MG63 (cell line): ENCODE measurements at regions not wholly inside any gene's neighbourhood (a gene's known extent, or its start where the extent isn't known, plus 50 kb on each side); places are given as distances from the start of the nearest gene placed in this dataset.

Source experiments
- DNase-seq: peaks from one replicate; pipeline ENCODE4 v3.0.0-alpha.2; 2020
- H3K27me3 ChIP-seq: fragments of 250-450 bp; sonication (Bioruptor Pico); 2 replicates; pipeline ENCODE4 v1.5.1; 2020; ENCODE audit warnings: mild to moderate bottlenecking, moderate library complexity
- H3K36me3 ChIP-seq: fragments of 250-450 bp; sonication (Bioruptor Pico); 2 replicates; pipeline ENCODE4 v1.5.1; 2020; ENCODE audit warnings: mild to moderate bottlenecking, moderate library complexity
- H3K4me3 ChIP-seq: fragments of 250-450 bp; sonication (Bioruptor Pico); 2 replicates; pipeline ENCODE4 v1.5.1; 2020; ENCODE audit warnings: mild to moderate bottlenecking, moderate library complexity
- H3K9me3 ChIP-seq: fragments of 250-450 bp; sonication (Bioruptor Pico); 2 replicates; pipeline ENCODE4 v1.5.1; 2020; ENCODE audit warnings: mild to moderate bottlenecking, moderate library complexity

DNA sequence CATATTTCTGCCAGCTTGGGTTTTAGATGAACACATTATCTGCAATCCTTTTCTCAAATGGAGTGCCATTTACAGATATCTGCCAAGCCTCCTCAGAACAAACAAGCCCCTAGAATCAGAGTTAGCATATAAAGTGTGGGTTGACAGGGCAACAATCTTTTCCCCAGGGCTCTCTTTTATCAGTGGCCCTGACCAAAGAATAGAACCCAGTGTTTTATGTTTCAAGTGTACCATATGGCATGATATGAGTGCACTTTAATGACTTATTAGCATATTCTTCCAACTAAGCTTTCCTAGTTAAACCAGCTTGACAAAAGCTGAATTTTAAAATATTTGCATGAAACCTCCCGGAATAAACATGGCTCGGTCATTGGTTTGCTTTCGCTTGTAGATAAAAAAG, 57.3 kb downstream of the EVX1 start:
- Histone ChIP-seq H3K9me3 (no peaks in the 10 kb centered on the region), H3K27me3 (no peaks in the 10 kb centered on the region), H3K36me3 (no peaks in the 10 kb centered on the region), H3K4me3 (no peak overlapping the region)
- no peak for DNase-seq

DNA sequence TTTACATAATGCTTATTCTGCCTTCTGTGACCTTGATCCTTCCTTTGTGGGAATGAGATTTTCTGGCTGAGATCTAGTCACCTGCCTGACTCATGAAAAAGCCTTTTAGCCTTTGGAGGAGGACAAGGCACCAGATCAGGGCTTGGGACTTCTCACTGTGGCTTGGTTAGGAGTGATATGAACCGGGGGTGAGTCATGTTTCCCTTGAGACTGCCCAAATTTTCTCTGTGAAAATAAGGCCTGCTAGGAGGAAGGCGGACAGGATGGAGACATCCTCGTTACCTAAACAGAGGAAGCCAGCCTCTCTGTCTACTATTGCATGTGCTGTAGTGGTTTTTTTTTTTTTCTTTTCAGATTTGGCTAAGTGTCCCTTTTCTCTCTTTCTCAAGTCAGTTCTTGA, 57.8 kb downstream of the EVX1 start:
- Histone ChIP-seq H3K36me3 (no peaks in the 10 kb centered on the region), H3K9me3 (no peaks in the 10 kb centered on the region), H3K27me3 (no peaks in the 10 kb centered on the region), H3K4me3 (no peak overlapping the region)
- DNase-seq, result no peak

DNA sequence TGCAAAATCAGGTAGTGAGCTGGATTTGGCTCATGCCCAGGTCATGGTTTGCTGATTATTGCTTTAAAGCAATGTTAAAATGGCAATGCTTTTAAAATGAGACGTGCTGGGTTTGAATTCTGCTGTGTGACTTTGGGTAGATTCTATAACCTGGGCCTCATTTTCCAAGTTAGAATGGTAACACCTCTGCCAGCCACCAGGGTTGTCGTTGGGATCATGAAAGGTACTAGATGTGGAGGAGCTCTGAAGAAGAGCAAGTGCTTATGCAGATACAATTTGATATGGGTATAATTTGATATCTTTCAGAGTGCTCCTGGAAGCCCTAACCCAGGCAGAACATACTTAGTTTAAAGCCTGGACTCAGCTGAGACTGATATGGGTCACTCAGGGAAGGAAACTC, 60.0 kb downstream of the EVX1 start:
- H3K27me3 ChIP-seq, result no peaks in the 10 kb centered on the region
- no peaks in the 10 kb centered on the region for H3K36me3 ChIP-seq
- no peaks in the 10 kb centered on the region for H3K9me3 ChIP-seq
- no peak overlapping the region for H3K4me3 ChIP-seq
- no peak for DNase-seq

DNA sequence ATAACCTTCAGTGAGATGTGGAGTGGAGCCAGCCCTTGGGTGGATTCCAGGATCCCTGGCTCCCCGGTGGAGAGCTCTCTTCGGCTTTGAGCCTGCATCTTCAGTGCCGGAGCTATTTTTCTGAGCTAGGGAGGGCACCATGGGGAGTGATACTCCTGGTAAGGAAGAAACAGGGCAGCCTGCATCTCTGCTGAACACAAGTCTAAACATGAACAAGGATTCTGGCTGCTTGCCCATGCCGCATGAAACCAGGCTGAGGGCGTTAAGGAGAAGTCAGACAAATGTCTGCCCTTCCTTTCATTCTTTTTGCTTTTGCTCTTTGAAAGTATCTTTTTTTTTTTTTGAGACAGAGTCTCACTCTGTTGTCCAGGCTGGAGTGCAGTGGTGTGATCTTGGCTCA, 60.4 kb downstream of the EVX1 start:
- Histone ChIP-seq H3K9me3 (no peaks in the 10 kb centered on the region), H3K4me3 (no peak overlapping the region), H3K27me3 (no peaks in the 10 kb centered on the region), H3K36me3 (no peaks in the 10 kb centered on the region)
- DNase-seq, result no peak

DNA sequence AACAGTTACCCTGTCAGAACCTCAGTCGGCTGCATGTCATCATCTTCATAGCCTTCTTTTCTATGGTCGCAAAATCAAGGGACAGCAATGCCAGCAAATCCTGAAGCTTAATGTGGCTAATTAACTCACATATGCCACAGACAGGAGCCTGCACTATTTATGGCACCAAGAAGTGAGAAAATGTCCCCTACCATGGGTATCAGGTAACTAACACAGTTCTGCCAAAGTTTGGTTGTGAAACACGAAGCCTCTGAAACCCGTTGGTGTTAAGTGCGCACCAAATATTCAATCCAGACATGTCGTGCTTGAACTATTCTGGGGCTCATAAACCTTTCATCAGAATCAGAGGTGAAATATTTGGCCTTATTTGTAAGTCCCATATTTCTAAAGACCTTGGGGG, 63.3 kb downstream of the EVX1 start:
- no peaks in the 10 kb centered on the region for H3K36me3 ChIP-seq
- H3K9me3 ChIP-seq, result no peaks in the 10 kb centered on the region
- H3K4me3 ChIP-seq, result no peak overlapping the region
- DNase-seq, result no peak
- H3K27me3 ChIP-seq, result no peaks in the 10 kb centered on the region

GRCh38 chr7:27312820-27313219, 70.2 kb downstream of the EVX1 start:
- no peak overlapping the region for H3K4me3 ChIP-seq
- H3K27me3 ChIP-seq, result no peaks in the 10 kb centered on the region; the same call in 1 of the 2 replicates
- no peak for DNase-seq
- no peaks in the 10 kb centered on the region for H3K9me3 ChIP-seq
- no peaks in the 10 kb centered on the region for H3K36me3 ChIP-seq

DNA sequence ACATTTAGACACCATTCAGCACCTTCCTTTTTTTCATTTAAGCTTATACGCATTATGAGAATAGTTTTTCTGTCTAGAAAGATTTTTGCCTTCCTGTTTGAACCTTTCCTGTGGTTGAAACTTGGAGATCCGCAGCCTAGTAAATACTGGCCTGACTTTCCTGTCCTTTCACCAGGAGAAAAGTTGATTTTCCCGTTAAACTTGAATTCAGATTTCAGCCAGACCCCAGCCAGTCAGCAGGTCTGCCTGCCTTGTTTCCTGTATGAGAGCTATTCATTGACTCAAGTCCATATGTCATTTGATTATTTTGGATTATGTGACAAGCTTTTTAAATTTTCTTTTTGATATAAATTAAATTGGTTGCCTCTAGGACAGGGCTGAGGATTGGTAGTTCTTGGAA, 71.5 kb downstream of the EVX1 start:
- Histone ChIP-seq H3K4me3 (no peak overlapping the region), H3K36me3 (no peaks in the 10 kb centered on the region), H3K9me3 (no peaks in the 10 kb centered on the region), H3K27me3 (no peaks in the 10 kb centered on the region; the same call in 1 of the 2 replicates)
- no peak for DNase-seq

DNA sequence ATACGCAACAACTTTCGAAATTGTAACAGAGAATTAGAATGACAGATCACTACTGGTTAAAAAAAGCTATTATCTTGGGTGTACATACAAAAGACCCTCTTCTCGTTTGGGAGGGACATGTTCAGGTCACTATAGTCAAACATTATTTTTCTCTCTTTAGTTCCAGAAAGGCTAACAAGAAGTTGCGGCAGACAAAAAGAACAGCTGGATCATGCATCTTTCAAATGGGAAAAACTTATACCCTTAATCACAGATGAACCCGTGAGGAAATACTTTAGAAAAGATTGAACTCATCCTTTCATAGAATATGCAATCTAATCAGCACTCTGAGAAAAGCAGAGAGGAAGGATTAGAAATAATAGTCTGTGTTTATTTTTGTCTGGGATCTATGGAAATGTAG, 72.5 kb downstream of the EVX1 start:
- H3K9me3 ChIP-seq, result no peaks in the 10 kb centered on the region
- no peaks in the 10 kb centered on the region; the same call in 1 of the 2 replicates for H3K27me3 ChIP-seq
- DNase-seq, result no peak

DNA sequence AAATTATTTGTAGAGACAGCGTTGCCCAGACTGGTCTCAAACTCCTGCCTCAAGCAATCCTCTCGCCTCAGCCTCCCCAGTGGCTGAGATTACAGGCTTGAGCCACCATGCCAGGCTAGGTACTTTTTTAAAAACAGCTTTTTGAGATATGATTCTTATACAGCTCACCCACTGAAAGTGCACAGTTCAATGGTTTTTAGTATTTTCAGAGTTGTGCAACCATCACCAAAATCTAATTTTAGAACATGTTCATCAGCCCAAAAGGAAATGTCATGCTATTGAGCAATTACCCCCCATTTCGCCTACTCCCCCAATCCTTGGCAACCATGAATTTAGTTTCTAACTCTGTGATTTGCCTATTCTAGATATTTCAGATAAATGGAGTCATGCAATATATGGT, 73.7 kb downstream of the EVX1 start:
- no peak overlapping the region for H3K4me3 ChIP-seq
- peaks cover 3% of the 10 kb centered on the region; the same call in 1 of the 2 replicates for H3K27me3 ChIP-seq
- DNase-seq, result no peak
- H3K36me3 ChIP-seq, result no peaks in the 10 kb centered on the region
- H3K9me3 ChIP-seq, result no peaks in the 10 kb centered on the region

More for the DNA sequence above, 72.5 kb downstream of the EVX1 start:
- H3K4me3 ChIP-seq, result no peak overlapping the region
- H3K36me3 ChIP-seq, result no peaks in the 10 kb centered on the region

DNA sequence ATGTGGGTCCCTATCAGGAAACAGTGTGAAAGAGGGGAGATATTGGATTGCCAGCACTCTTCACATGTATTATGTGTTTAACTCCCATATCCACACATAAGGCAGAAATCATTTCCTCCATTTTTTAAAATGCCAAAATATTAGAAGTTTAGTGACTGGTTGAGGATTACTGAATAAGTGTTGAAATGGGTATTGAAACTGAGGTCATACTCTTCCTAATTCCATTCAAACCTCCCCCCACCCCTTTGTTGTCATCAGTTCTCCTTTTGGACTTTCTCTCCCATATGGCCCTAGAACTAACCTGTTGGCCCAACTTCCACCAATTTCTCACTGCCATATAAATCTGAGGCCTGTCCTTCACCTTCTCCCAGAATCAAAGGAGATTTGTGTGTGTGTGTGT, 81.6 kb downstream of the EVX1 start:
- H3K4me3 ChIP-seq, result no peak overlapping the region

GRCh38 chr7:27329909-27330308, 87.3 kb downstream of the EVX1 start:
- Histone ChIP-seq H3K27me3 (no peaks in the 10 kb centered on the region), H3K9me3 (no peaks in the 10 kb centered on the region), H3K4me3 (no peak overlapping the region), H3K36me3 (no peaks in the 10 kb centered on the region)
- no peak for DNase-seq

More for the DNA sequence above, 81.6 kb downstream of the EVX1 start:
- no peak for DNase-seq
- no peaks in the 10 kb centered on the region for H3K9me3 ChIP-seq
- no peaks in the 10 kb centered on the region for H3K36me3 ChIP-seq
- H3K27me3 ChIP-seq, result peaks cover 3% of the 10 kb centered on the region; the same call in 1 of the 2 replicates

DNA sequence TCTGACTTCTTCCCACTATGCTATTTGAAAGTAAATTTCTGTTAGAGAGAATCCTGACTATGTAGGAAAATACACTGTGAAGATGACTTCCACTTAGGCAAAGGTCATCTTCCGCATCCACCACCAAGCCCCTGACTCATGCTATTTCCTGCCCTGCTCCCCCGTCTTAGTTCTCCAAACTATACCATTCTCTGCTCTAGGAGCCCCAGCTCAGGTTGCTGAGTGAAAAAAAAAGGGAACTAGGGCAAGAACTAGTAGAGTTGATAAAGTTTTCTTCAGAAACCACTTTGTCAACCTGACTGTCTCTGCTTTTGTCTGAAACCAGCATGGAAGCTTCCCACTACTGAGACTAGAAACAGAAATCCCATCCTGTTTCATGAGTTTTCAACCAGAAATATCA, 96.9 kb downstream of the EVX1 start:
- H3K27me3 ChIP-seq, result no peaks in the 10 kb centered on the region
- no peak for DNase-seq
- H3K36me3 ChIP-seq, result no peaks in the 10 kb centered on the region
- no peaks in the 10 kb centered on the region for H3K9me3 ChIP-seq
- H3K4me3 ChIP-seq, result no peak overlapping the region

- Histone ChIP-seq H3K9me3 (no peaks in the 10 kb centered on the region), H3K27me3 (no peaks in the 10 kb centered on the region), H3K4me3 (no peak overlapping the region), H3K36me3 (no peaks in the 10 kb centered on the region)
- no peak for DNase-seq
Measured at GRCh38 chr7:27344471-27344870, 101.9 kb downstream of the EVX1 start.

DNA sequence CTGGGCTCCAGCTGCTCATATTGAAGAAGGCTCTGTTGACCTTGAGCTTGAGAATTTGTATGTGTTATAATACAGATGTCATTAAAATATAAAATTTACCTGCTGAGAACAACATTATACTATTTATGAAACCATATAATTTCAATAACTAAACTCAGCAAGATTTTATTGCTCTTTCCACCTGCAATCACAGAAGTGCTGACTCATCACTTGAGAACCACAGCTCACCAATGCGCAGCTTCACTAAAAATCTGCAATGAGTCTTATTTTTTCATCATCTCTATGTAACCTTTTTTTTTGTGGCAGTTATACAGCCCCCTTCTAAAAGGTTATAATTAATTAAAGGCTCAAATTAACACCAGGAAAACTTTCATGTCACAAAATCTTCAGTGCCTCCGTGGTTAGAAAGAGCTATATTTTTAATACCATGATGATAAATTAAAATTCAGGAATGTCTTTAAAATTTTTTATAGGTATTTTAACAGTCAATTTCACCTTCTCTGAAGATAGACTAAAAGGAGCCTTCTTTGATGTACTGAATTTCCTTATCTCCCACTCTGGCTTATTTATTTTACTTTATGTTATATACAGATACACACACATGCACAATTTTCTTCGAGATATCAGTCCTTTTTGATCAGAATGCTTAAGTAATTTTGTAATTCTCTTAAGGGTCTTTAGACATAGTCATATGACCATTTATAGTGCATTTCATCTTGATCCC, 102.7 kb downstream of the EVX1 start:
- Histone ChIP-seq H3K36me3 (no peaks in the 10 kb centered on the region), H3K9me3 (no peaks in the 10 kb centered on the region), H3K27me3 (no peaks in the 10 kb centered on the region), H3K4me3 (no peak overlapping the region)
- DNase-seq, result no peak

DNA sequence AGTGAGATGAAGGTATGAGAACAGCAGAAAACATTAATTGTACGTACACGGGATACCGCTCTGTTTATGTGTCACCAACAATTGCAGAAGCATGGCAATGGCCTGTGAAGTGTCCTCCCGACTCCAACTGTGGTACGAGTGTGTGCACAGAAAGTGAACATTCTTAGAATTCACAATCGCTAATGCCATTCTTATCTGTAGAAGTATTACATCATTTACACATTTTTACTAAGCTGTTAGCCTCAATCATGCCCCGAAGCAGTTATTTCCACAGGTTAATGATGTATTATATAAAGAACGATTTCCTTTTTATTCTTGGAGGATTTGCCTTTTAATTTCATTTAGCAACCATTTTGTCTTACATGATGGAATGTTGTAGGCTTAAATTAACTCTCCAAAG, 103.4 kb downstream of the EVX1 start:
- Histone ChIP-seq H3K36me3 (no peaks in the 10 kb centered on the region), H3K27me3 (no peaks in the 10 kb centered on the region), H3K4me3 (no peak overlapping the region), H3K9me3 (no peaks in the 10 kb centered on the region)
- no peak for DNase-seq

DNA sequence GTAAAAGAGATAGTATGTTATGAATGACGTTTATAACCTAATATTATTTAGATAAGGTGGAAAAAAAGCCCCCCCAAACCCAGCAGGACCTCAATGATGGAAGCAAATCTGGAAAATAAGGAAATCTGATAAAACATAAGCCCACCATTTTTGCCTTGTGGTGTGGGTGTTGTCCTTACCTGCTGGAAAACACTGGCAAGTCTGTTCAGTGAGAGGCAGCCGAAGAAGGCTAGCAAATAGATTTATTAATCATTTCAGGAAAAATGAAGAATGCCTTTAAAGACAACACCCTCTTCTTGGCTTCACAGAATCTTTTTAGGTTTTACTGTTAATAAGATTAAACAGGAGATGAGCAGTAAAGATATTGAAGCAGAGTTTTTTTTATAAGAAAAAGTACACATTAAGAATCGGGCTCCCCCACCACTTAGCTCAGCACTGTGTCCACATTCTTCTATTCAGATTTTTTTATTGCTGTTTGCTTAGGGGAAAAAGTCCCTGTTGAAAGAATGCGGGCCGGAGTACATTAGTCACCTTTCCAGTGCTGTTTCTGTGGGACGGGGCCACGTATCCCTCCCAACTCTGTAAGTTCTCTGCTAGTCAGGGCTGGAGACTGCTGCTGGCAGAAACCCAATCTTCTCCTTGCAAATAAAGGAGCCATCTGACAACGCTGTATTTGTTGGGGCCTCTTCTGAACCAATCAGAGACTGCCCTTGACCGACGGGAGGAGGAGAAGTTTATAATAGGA, 104.1 kb downstream of the EVX1 start:
- H3K27me3 ChIP-seq, result no peaks in the 10 kb centered on the region
- no peaks in the 10 kb centered on the region for H3K9me3 ChIP-seq
- no peak overlapping the region for H3K4me3 ChIP-seq
- H3K36me3 ChIP-seq, result no peaks in the 10 kb centered on the region
- no peak for DNase-seq

DNA sequence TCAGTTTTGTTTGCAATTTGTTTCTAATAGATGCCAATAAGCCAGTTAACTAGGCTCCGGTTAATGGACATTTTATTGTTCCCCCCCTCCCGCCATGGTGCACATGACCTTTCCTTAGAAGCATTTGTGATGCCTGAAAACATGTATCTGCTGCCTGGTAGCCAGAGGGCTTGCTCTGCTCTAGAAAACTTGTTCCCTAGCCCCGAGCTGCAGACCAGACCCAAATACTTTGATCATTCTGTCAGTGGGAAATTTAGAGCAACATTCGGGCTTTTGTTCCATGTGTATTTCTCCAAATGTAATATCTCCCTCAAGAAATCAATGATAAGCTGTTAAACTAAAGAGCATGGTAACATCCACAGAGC, 104.7 kb downstream of the EVX1 start:
- Histone ChIP-seq H3K9me3 (no peaks in the 10 kb centered on the region), H3K36me3 (no peaks in the 10 kb centered on the region), H3K27me3 (no peaks in the 10 kb centered on the region), H3K4me3 (no peak overlapping the region)
- no peak for DNase-seq

DNA sequence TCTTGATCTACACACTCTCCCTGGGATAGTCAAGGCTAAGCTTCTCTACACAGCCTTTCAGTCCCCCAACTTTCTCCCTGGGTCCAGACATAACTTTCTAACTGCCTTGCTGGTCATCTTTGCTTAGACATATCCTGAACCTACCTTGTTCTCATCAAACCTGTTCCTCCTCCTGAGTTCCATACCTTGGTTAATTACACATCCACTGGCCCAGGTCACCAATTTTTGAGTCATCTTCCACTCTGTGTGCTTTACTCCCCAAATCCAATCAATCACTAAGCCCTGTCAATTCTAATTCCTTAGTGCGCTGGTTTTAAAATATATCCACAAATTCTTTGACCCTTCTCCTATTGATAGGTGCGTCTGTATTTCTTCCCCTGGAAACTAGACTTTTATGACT, 107.0 kb downstream of the EVX1 start:
- no peak overlapping the region for H3K4me3 ChIP-seq
- no peaks in the 10 kb centered on the region for H3K36me3 ChIP-seq
- H3K9me3 ChIP-seq, result no peaks in the 10 kb centered on the region
- DNase-seq, result no peak
- 0 out of 2 replicates have a peak, but pooled peaks cover 2% of the 10 kb centered on the region for H3K27me3 ChIP-seq
